NCI-H2227 (cell line): ENCODE measurements at regions not wholly inside any gene's neighbourhood (a gene's known extent, or its start where the extent isn't known, plus 50 kb on each side); places are given as distances from the start of the nearest gene placed in this dataset.
A peak's percentile ranks its signal among the peaks of the same experiment; 100 is the strongest.

Experiments used
- DNase-seq: peaks from one replicate; lab custom pipeline; 2025; ENCODE audit not compliant: unreplicated experiment; lab: John Stamatoyannopoulos, UW

GRCh38 chr14:54088271-54088670 lies 131.6 kb upstream of the BMP4 start:
- DNase-seq: no peak

GRCh38 chr14:54090274-54090673 lies 133.6 kb upstream of the BMP4 start:
- DNase-seq: no peak

- no peak for DNase-seq
Measured at GRCh38 chr14:54094765-54095164, 138.1 kb upstream of the BMP4 start.

- DNase-seq: no peak
Measured at GRCh38 chr14:54098536-54098935, 141.9 kb upstream of the BMP4 start.

GRCh38 chr14:54102051-54102456 lies 145.4 kb upstream of the BMP4 start:
- no peak for DNase-seq

- no peak for DNase-seq
Measured at GRCh38 chr14:54102530-54102929, 145.9 kb upstream of the BMP4 start.

- DNase-seq: no peak
Measured at GRCh38 chr14:54104601-54105145, 148.0 kb upstream of the BMP4 start.

- DNase-seq: no peak
Measured at GRCh38 chr14:54105406-54105805, 148.8 kb upstream of the BMP4 start.

- DNase-seq: no peak
Measured at GRCh38 chr14:54105898-54106297, 149.3 kb upstream of the BMP4 start.

GRCh38 chr14:54106661-54107377 lies 150.2 kb upstream of the BMP4 start:
- DNase-seq: no peak

- no peak for DNase-seq
Measured at GRCh38 chr14:54108481-54109471, 152.2 kb upstream of the BMP4 start.

- DNase-seq: no peak
Measured at GRCh38 chr14:54109521-54110120, 153.0 kb upstream of the BMP4 start.

- DNase-seq: no peak
Measured at GRCh38 chr14:54114941-54115340, 158.3 kb upstream of the BMP4 start.

GRCh38 chr14:54116198-54116885 lies 159.7 kb upstream of the BMP4 start:
- DNase-seq: no peak

- DNase-seq: no peak
Measured at GRCh38 chr14:54116972-54117371, 160.3 kb upstream of the BMP4 start.

GRCh38 chr14:54117396-54117795 lies 160.8 kb upstream of the BMP4 start:
- no peak for DNase-seq

GRCh38 chr14:54117924-54118323 lies 161.3 kb upstream of the BMP4 start:
- no peak for DNase-seq

- DNase-seq: peak; percentile 1
Measured at GRCh38 chr14:54120260-54120659, 163.6 kb upstream of the BMP4 start.

- DNase-seq: no peak
Measured at GRCh38 chr14:54121466-54122027, 164.9 kb upstream of the BMP4 start.

- DNase-seq: no peak
Measured at GRCh38 chr14:54123841-54124240, 167.2 kb upstream of the BMP4 start.
